ENCODE measurements at regions not wholly inside any gene's neighbourhood (a gene's known extent, or its start where the extent isn't known, plus 50 kb on each side); places are given as distances from the start of the nearest gene placed in this dataset.
"Not testable (repeated sequence)": the region's sequence is repeated elsewhere in the genome, so short reads cannot be mapped to it uniquely, and the experiment has no call there.

DNA sequence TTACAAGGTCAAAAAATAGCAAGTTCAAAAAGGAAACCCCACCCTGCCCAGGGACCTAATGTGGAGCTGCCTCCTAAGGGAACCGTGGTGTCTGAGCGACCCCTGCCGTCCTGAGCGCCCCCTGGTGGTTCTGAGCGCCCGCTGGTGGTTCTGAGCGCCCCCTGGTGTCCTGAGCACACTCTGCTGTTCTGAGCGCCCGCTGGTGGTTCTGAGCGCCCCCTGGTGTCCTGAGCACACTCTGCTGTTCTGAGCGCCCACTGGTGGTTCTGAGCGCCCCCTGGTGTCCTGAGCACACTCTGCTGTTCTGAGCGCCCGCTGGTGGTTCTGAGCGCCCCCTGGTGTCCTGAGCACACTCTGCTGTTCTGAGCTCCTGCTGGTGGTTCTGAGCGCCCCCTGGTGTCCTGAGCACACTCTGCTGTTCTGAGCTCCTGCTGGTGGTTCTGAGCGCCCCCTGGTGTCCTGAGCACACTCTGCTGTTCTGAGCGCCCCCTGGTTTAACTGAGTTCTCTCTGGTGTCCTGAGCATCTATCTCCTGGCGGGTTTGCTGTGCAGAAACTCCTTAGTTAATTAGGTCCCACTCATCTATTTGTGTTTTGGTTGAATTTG, 1137.5 kb downstream of the TMEM121 start:
- H3K4me3 ChIP-seq; H3K4me1 ChIP-seq; H3K27ac ChIP-seq (replicated peaks): not testable (repeated sequence)

GRCh38 chr14:106665814-106666213, 1139.4 kb downstream of the TMEM121 start:
- intact Hi-C loops (cut with micrococcal nuclease) = no loop called here
- Histone ChIP-seq H3K36me3 (no peaks in the 10 kb centered on the region), H3K4me3 (no peak overlapping the region), H3K27me3 (ENCODE audit: low read depth) (peaks cover 39% of the 10 kb centered on the region), H3K4me1 (no peaks in the 10 kb centered on the region), H3K27ac (replicated peaks) (no peak overlapping the region), H3K9me3 (replicated peaks) (no peaks in the 10 kb centered on the region)
- TF ChIP-seq CTCF (IDR thresholded peaks at IDR 0.05; ENCODE audit: borderline replicate concordance) = no peak
- no peak for DNase-seq

More for the DNA sequence above, 1137.5 kb downstream of the TMEM121 start:
- H3K9me3 ChIP-seq (replicated peaks); intact Hi-C loops (cut with micrococcal nuclease); DNase-seq; H3K36me3 ChIP-seq: not testable (repeated sequence)
- peaks cover 21% of the 10 kb centered on the region for H3K27me3 ChIP-seq (ENCODE audit: low read depth)
- TF ChIP-seq CTCF (IDR thresholded peaks at IDR 0.05; ENCODE audit: borderline replicate concordance) = peak; percentile 19

DNA sequence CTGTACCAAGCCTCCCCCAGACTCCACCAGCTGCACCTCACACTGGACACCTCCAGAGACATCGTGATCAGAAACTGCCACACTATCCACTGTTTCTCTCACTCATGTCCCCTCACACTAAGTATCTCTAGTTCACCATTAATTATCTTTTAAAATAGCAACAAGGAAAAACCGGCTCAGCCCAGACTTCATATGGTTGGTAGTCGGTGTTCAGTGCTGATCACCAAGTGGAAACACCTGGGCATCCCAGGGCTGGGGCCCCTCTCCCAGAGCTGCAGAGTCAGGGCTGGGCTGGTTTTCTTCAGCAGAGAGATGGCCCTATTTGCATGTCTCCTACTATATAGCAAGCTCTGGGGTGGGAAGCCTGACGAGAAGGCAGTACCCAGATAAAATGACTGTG, 1140.0 kb downstream of the TMEM121 start:
- no peak for TF ChIP-seq CTCF (IDR thresholded peaks at IDR 0.05; ENCODE audit: borderline replicate concordance)
- no peak for DNase-seq

DNA sequence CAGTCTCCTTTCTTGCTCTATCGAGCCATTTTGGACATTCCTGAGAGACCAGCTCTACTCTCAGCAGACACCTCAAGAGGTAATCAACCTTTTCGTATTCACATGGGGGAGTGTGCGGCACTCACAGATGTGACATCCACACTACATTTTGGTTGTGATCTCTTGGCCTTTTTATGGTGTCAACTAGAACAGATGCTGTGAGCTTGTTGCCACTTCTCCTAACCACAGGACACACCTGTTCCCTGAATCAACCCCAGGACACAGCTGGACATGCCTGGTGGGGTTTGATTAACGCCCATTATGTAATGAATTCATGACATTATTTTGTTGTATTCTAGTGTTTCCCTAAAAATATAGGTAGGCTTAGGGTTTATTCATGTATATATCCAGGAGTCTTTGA, 1143.6 kb downstream of the TMEM121 start:
- Histone ChIP-seq H3K4me3 (no peak overlapping the region), H3K4me1 (no peaks in the 10 kb centered on the region), H3K36me3 (no peaks in the 10 kb centered on the region), H3K9me3 (replicated peaks) (no peaks in the 10 kb centered on the region), H3K27me3 (ENCODE audit: low read depth) (peaks cover 77% of the 10 kb centered on the region), H3K27ac (replicated peaks) (no peak overlapping the region)
- intact Hi-C loops (cut with micrococcal nuclease) = no loop called here
- no peak for DNase-seq
- TF ChIP-seq CTCF (IDR thresholded peaks at IDR 0.05; ENCODE audit: borderline replicate concordance) = no peak

More for the DNA sequence above, 1140.0 kb downstream of the TMEM121 start:
- no peaks in the 10 kb centered on the region for H3K36me3 ChIP-seq
- H3K27ac ChIP-seq (replicated peaks) = no peak overlapping the region
- H3K4me3 ChIP-seq = no peak overlapping the region
- intact Hi-C loops (cut with micrococcal nuclease) = no loop called here
- no peaks in the 10 kb centered on the region for H3K4me1 ChIP-seq
- H3K27me3 ChIP-seq (ENCODE audit: low read depth) = peaks cover 44% of the 10 kb centered on the region
- H3K9me3 ChIP-seq (replicated peaks) = no peaks in the 10 kb centered on the region

DNA sequence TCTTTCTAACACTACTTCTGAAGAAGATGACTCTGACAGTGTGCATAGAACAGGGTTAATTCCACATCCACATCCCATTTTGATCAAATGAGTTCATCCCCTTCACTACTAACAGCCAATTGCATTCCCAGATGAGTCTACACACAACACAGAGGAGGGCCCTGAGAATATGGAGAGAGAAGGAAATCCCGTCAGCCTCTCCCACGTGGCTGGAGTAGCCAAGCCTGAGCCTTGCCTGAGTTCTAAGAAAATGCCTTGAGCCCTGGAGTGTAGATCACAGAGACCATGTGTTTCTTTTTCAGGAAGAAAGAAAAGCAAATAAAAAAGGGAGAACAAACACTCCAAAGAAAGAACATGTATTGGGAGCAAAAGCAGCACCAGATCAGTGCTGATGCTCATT, 1147.7 kb downstream of the TMEM121 start:
- H3K9me3 ChIP-seq (replicated peaks); intact Hi-C loops (cut with micrococcal nuclease); H3K36me3 ChIP-seq; H3K4me1 ChIP-seq; DNase-seq; H3K27ac ChIP-seq (replicated peaks); H3K4me3 ChIP-seq: not testable (repeated sequence)
- H3K27me3 ChIP-seq (ENCODE audit: low read depth) = peaks cover 92% of the 10 kb centered on the region

- DNase-seq; H3K27ac ChIP-seq (replicated peaks); H3K4me1 ChIP-seq; H3K9me3 ChIP-seq (replicated peaks); intact Hi-C loops (cut with micrococcal nuclease); H3K4me3 ChIP-seq; H3K36me3 ChIP-seq: not testable (repeated sequence)
- H3K27me3 ChIP-seq (ENCODE audit: low read depth) = peaks cover 92% of the 10 kb centered on the region
Measured at GRCh38 chr14:106674509-106675125, 1148.2 kb downstream of the TMEM121 start.

DNA sequence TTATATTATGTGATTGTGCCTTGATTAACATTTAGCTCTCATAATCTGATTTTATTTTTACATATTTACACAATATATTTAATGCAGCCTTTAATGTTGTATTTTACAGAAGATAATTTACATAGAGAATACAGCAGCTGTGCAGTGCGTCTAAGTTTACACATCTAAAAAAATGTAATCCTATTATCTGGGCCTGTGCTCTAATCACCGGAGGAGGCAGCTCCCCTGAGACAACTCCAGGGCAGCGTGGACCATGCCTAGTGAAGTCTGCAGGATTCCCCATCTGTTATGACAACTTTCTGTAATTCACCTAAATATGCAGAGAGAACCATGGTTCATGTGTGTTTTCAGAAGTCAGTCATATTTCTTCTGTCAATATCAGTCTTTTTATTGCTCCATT, 1149.3 kb downstream of the TMEM121 start:
- DNase-seq; H3K36me3 ChIP-seq; intact Hi-C loops (cut with micrococcal nuclease); H3K4me3 ChIP-seq; H3K4me1 ChIP-seq; H3K27ac ChIP-seq (replicated peaks); H3K9me3 ChIP-seq (replicated peaks): not testable (repeated sequence)
- peaks cover 91% of the 10 kb centered on the region for H3K27me3 ChIP-seq (ENCODE audit: low read depth)
